ENCODE measurements at regions not wholly inside any gene's neighbourhood (a gene's known extent, or its start where the extent isn't known, plus 50 kb on each side); places are given as distances from the start of the nearest gene placed in this dataset.

DNA sequence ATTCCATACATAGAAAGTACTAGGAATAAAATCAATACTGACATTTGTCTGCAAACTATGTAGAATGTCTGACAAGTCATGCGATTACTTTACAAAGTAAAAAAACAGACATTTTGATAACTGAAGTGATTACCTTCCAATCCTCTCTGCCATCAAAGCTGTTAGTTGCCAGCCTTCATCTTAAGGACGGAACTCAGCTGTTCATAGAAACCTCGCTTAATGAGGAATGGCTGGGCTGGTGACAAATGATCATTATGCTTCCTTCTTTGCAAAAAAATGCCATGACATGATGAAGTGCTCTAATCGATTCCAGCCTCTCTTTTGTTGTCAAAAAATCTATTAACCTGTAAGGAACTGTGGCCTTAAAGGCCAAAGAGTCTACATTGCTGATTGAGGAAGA is 1214.9 kb upstream of the IGFBP7 start:
- TF ChIP-seq RFX5 (IDR thresholded peaks at IDR 0.05; ENCODE audit: low read depth, low read length) = no peak
- TF ChIP-seq U2AF2 (IDR thresholded peaks at IDR 0.05; ENCODE audit: low read depth, low read length) = no peak
- no peak for TF ChIP-seq SMC3 (IDR thresholded peaks at IDR 0.05; ENCODE audit: low read length)
- TF ChIP-seq PHF8 (CRISPR knock-in tag; IDR thresholded peaks at IDR 0.05) = no peak
- TF ChIP-seq ZNF605 (CRISPR knock-in tag; IDR thresholded peaks at IDR 0.05) = no peak
- TF ChIP-seq ZNF207 (IDR thresholded peaks at IDR 0.05; ENCODE audit: borderline replicate concordance) = no peak
- TF ChIP-seq ZNF253 (CRISPR knock-in tag; IDR thresholded peaks at IDR 0.05; ENCODE audit: borderline replicate concordance) = no peak
- TF ChIP-seq MAZ (IDR thresholded peaks at IDR 0.05; ENCODE audit: borderline replicate concordance, low read depth, low read length) = no peak
- no peak for TF ChIP-seq MAZ (CRISPR knock-in tag; IDR thresholded peaks at IDR 0.05; ENCODE audit: low read depth)
- TF ChIP-seq MXI1 (IDR thresholded peaks at IDR 0.05; ENCODE audit: borderline replicate concordance, low read depth, low read length) = no peak
- no peak for TF ChIP-seq ETV6 (CRISPR knock-in tag; conservative IDR thresholded peaks at IDR 0.05)
- TF ChIP-seq, protein P1, sequence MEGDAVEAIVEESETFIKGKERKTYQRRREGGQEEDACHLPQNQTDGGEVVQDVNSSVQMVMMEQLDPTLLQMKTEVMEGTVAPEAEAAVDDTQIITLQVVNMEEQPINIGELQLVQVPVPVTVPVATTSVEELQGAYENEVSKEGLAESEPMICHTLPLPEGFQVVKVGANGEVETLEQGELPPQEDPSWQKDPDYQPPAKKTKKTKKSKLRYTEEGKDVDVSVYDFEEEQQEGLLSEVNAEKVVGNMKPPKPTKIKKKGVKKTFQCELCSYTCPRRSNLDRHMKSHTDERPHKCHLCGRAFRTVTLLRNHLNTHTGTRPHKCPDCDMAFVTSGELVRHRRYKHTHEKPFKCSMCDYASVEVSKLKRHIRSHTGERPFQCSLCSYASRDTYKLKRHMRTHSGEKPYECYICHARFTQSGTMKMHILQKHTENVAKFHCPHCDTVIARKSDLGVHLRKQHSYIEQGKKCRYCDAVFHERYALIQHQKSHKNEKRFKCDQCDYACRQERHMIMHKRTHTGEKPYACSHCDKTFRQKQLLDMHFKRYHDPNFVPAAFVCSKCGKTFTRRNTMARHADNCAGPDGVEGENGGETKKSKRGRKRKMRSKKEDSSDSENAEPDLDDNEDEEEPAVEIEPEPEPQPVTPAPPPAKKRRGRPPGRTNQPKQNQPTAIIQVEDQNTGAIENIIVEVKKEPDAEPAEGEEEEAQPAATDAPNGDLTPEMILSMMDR (CRISPR knock-in tag; IDR thresholded peaks at IDR 0.05) = no peak
- TF ChIP-seq MAFK (conservative IDR thresholded peaks at IDR 0.05 in 1 of 2, IDR thresholded peaks at IDR 0.05 in 1 of 2; ENCODE audit: low read length in 2 of 2) = no peak

Data from HepG2 (cell line).